COR-L47 (cell line): ENCODE measurements at regions not wholly inside any gene's neighbourhood (a gene's known extent, or its start where the extent isn't known, plus 50 kb on each side); places are given as distances from the start of the nearest gene placed in this dataset.

ENCODE experiments used
- DNase-seq: peaks from one replicate; lab custom pipeline; 2025; lab: John Stamatoyannopoulos, UW

DNA sequence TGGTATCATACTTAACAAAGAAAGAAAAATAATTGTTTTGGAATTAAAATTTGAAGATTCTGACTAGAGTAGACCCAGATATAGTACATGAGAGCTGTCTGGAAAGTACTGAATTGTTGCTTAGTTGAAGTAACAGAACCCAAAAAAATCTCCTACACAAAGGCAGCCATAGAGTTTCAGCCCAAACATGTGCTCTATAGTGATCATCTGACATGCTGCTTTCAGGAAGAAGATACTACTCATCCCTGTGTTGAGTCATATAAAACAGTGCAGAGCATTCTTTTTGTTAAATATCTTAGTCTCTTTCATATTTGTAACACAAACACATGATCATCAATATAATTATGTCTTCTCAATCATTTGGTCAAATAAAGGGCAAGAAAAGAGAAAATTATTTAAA, 84.8 kb upstream of the PTPRM start:
- no peak for DNase-seq

DNA sequence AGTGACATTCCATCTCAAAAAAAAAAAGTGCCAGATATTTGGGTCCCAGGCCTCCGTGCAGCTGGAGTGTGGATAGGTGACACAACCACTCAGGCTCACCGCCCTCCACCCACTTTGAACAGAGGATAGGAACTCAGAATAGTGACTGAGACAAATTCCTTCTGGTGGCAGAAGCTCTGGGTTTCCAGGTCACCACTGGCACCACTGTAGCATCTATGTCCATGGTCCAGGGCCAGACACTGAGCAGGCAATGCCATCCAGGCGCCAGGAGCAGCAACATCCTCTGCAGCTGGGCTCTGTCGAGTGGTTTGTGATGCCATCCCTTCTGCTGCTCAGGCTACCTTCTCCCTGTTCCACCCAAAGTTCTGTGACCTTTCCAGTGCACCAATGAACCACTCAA, 81.5 kb upstream of the PTPRM start:
- no peak for DNase-seq

DNA sequence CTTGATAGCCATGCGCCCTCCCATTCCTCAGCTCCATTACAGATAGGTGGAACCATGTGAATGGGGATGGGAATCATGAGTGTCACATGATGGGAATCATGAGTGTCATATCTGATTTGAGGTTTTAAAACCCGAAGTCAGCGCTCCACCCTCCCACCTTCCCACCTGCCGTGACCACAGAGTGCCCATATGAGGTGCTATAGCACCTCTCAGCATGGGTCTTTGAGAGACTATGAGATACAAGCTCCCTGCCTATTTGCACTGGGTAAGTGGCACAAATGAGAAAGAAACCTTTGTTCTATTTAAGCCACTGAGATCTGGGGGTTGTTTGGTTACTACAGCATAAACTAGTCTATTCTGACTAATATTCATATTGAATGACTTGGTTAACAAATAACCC, 78.5 kb upstream of the PTPRM start:
- no peak for DNase-seq

DNA sequence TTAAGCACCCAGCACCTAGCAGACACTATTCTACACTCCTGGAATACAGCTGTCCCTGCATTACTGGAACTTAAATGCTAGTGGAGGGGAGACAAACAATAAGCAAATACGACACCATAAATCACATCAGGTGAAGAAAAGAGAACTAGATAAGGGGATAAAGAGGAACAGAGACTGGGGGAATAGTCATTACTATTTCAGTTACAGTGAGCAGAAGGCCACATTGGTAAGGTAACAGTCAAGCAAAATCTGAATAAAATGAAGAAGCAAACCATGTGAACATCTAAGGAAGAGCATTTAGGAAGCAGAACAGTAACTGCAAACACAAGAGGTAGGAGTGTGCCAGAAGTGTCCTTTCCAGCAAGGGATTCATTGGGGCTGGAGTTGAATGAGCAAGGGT, 77.0 kb upstream of the PTPRM start:
- no peak for DNase-seq

DNA sequence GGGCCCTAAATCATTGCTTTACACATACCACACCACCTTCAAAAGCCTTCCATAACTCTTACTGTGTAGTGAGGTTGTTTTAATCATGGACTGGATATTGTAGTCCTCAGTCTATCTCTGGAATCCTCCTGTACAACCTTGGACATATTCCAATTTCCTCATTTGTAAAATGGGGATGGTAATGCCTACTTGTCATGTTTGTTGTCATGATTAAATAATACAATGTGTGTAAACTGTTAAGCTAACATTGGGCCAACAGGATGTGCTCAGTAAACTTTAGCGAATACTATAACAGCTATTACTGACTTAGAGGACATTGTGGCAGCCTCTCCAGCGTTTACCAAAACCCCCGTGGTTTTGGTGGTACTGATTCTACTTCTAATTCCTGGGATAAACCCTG, 74.7 kb upstream of the PTPRM start:
- peak; percentile 34 for DNase-seq

DNA sequence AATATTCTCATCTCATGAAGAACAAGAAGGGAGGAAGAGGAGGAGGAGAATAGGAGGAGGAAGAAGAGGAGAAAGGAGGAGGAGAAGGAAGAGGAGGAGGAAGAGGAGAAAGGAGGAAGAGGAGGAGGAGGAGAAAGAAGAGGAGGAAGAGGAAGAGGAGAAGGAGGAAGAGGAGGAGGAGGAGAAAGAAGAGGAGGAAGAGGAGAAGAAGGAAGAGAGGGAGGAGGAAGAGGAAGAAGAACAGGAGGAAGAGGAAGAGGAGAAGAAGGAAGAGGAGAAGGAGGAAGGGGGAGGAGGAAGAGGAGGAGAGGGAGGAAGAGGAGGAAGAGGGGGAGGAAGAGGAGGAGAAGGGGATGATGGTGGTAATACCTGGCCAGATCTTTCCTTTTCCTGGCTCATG, 70.0 kb upstream of the PTPRM start:
- DNase-seq = no peak

DNA sequence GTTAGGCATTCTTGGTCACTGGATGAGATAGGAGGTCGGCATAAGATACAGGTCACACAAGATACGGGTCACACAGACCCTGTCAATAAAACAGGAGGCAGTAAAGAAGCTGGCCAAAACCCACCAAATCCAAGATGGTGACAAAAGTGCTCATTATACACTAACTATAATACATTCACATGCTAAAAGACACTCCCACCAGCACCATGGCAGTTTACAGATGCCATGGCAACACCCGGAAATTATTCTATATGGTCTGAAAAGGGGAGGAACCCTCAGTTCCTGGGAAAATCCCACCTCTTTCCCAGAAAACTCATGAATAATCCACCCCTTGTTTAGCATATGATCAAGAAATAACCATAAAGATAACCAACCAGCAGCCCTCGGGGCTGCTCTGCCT, 56.0 kb upstream of the PTPRM start:
- no peak for DNase-seq

DNA sequence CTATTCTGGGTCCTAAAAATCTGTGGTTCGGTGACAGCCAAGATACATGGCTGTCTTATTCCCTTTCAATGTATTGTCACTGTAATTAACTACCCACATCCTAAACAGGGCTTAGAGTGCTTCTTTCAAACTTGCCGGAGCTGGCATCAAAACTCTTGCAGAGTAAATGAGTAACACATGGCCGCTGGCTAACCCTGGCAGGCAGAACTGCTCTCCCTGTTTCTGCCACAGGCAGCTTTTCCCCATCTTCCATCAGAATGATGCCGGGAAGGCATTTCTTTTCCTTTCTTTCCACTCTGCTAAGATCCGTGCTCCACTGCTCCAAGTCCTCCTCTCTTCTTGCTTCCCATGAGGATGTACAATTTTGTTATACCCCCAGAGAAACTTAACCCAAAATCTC, 54.8 kb upstream of the PTPRM start:
- DNase-seq = no peak

DNA sequence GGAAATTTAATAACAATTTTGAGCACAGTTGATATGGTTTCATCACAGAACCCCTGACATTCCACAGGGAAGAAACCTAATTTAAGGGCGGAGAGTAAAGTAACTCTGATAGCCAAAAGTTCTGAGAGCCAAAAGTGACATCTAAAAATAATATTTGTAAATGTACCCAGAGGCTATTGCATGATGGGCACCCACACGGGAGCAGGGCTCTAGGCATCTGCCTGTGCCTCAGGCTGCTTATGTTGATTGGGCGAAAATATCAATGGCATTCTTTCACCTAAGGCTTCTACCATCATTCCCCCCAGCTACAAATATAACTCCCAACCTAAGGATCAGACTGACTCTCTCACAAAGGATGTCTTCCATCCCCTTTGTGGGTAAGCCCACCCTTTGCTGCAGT, 54.1 kb upstream of the PTPRM start:
- DNase-seq = no peak

DNA sequence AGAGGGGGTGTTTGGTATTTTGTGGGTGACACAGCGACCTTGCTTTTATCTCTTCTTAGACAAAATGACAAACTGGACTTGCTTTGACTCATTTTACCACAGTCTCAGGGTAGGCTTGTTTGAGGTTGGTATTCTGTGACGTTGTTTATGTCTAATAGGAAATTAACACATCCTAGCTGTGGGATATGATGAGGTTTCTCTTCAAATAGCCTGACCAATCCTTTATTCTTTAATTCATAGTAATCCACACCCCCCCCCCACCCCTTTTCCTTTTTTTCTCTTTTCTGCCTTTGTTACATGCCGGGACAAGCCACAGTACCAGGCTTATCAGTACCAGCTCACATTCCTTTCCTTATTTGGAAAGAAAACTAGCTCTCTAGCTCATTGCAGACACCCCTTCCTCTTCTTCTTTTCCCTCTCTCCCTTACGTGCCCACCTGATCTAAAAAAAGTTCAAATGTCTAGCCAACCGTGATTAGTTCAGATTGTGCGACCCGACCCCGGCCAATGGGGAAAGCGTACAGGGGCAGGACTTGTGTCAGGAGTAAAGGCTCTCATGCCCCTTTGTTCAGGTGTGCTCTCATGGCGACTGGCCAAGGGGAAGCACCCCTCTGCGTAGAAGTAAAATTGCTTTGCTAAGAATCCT, 52.2 kb upstream of the PTPRM start:
- DNase-seq = no peak

DNA sequence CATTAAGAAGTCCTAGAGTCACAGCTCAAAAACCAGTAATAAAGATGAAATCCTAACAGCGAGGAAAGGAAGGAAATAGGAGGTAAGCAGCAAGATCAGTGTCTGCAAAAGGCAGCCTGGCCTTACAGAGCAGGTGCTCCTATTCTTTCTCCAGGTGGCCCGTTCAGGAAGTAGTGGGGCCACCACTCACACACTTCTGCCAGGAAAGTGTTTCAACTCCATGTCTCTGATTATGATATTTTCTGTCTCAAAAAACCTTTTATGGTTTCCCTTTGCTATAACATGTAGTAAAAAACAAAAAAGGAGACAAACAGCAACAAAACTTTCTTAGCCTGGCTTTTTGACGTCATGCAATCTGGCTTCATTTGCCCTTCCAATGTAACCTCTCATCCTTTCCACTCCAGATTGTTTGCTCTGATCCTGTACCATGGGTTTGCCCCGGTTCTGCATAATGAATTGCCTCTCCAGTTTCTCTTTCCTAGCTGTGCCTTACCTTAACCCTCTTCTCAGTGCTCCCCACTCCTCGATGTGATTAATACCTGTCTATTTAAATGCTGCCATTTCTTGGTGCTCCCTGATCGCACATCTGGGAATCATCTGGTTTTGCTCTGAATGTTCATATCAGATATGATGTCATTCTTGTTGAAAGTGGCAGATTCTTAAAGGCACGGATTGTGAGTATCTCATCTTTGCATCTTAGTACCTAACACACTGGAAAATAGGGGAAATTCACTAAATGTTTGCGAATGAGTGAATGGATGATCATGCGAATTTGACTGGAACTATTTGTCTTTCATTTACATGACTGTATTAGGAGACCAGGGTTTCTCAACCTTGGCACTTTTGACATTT, 50.6 kb upstream of the PTPRM start:
- no peak for DNase-seq
